ENCODE measurements at regions not wholly inside any gene's neighbourhood (a gene's known extent, or its start where the extent isn't known, plus 50 kb on each side); places are given as distances from the start of the nearest gene placed in this dataset.

GRCh38 chr12:125249066-125249824, 184.0 kb downstream of the AACS start:
- Histone ChIP-seq H3K27ac (no peak overlapping the region), H3K27me3 (peaks cover 13% of the 10 kb centered on the region), H3K4me1 (replicated peaks in 1 of 2) (no peaks in the 10 kb centered on the region), H3K4me3 (no peak overlapping the region), H3K36me3 (replicated peaks in 1 of 2) (no peaks in the 10 kb centered on the region), H3K9me3 (replicated peaks in 1 of 3) (no peaks in the 10 kb centered on the region)
- TF ChIP-seq POLR2A (IDR thresholded peaks at IDR 0.05) (no peak), CTCF (IDR thresholded peaks at IDR 0.05) (no peak)
- WGBS, 4 donors, result 73 to 80% (median 76%) methylated on average over 13 of the region's 13 CpGs
- intact Hi-C loops (cut with DNase I), result no loop called here
- no peak for DNase-seq

GRCh38 chr12:125249932-125250331, 184.7 kb downstream of the AACS start:
- H3K9me3 ChIP-seq (replicated peaks in 1 of 3), result no peaks in the 10 kb centered on the region
- intact Hi-C loops (cut with DNase I), result no loop called here
- H3K27me3 ChIP-seq, result peaks cover 7% of the 10 kb centered on the region
- H3K36me3 ChIP-seq (replicated peaks in 1 of 2), result no peaks in the 10 kb centered on the region
- DNase-seq, result no peak
- no peak overlapping the region for H3K27ac ChIP-seq
- no peak overlapping the region for H3K4me3 ChIP-seq
- TF ChIP-seq CTCF (IDR thresholded peaks at IDR 0.05) (no peak), POLR2A (IDR thresholded peaks at IDR 0.05) (no peak)
- 74 to 80% (median 78%) methylated on average over 3 to 7 of the region's 7 CpGs for WGBS, 4 donors
- no peaks in the 10 kb centered on the region for H3K4me1 ChIP-seq (replicated peaks in 1 of 2)

- no peaks in the 10 kb centered on the region for H3K36me3 ChIP-seq (replicated peaks in 1 of 2)
- intact Hi-C loops (cut with DNase I), result no loop called here
- H3K4me1 ChIP-seq (replicated peaks in 1 of 2), result no peaks in the 10 kb centered on the region
- no peak for DNase-seq
- no peak overlapping the region for H3K4me3 ChIP-seq
- H3K9me3 ChIP-seq (replicated peaks in 1 of 3), result no peaks in the 10 kb centered on the region
- 72 to 80% (median 77%) methylated on average over 4 of the region's 4 CpGs for WGBS, 4 donors
- TF ChIP-seq CTCF (IDR thresholded peaks at IDR 0.05) (no peak), POLR2A (IDR thresholded peaks at IDR 0.05) (no peak)
- H3K27me3 ChIP-seq, result no peaks in the 10 kb centered on the region
- H3K27ac ChIP-seq, result no peak overlapping the region
These were observed 189.0 kb downstream of the AACS start for GRCh38 chr12:125254236-125254635.

- TF ChIP-seq CTCF (IDR thresholded peaks at IDR 0.05), result no peak
These were observed 189.6 kb downstream of the AACS start for GRCh38 chr12:125254856-125255255.

More at GRCh38 chr12:125254856-125255255, 189.6 kb downstream of the AACS start:
- no peak overlapping the region for H3K4me3 ChIP-seq
- H3K27me3 ChIP-seq, result no peaks in the 10 kb centered on the region
- intact Hi-C loops (cut with DNase I), result no loop called here
- no peaks in the 10 kb centered on the region for H3K36me3 ChIP-seq (replicated peaks in 1 of 2)
- H3K9me3 ChIP-seq (replicated peaks in 1 of 3), result no peaks in the 10 kb centered on the region
- no peaks in the 10 kb centered on the region for H3K4me1 ChIP-seq (replicated peaks in 1 of 2)
- DNase-seq, result no peak
- 69 to 85% (median 76%) methylated on average over 7 to 11 of the region's 11 CpGs for WGBS, 4 donors
- H3K27ac ChIP-seq, result no peak overlapping the region

Data from adrenal gland (tissue), 9 donors.